HL-60 (cell line): ENCODE measurements at regions not wholly inside any gene's neighbourhood (a gene's known extent, or its start where the extent isn't known, plus 50 kb on each side); places are given as distances from the start of the nearest gene placed in this dataset.

Experiments used
- DNase-seq, 2 experiments: peaks; one replicate each; pipeline ENCODE4 v3.0.0-alpha.2; 2010 to 2020; ENCODE audit warnings: low read depth in 1 of 2, low spot score in 1 of 2
- H3K27ac ChIP-seq: fragments of 250-450 bp; sonication (Bioruptor Pico); replicated peaks from 2 replicates; pipeline ENCODE4 v1.5.1; 2020; ENCODE audit warnings: mild to moderate bottlenecking, moderate library complexity
- H3K27me3 ChIP-seq: fragments of 250-450 bp; sonication (Bioruptor Pico); 2 replicates; pipeline ENCODE4 v1.5.1; 2021; ENCODE audit warnings: mild to moderate bottlenecking, moderate library complexity; ENCODE audit not compliant: insufficient read depth, poor library complexity, severe bottlenecking
- H3K4me3 ChIP-seq: replicated peaks from 2 replicates; pipeline ENCODE4 v1.5.1; 2011; ENCODE audit warnings: mild to moderate bottlenecking, control low read depth, low read length; ENCODE audit not compliant: insufficient read depth
- CTCF ChIP-seq: IDR thresholded peaks from one replicate; pipeline ENCODE4 v1.5.1; 2011; ENCODE audit warnings: low read length, control low read depth, inconsistent platforms; ENCODE audit not compliant: insufficient read depth
- GABPA ChIP-seq: IDR thresholded peaks from 2 replicates; pipeline ENCODE4 v1.6.1; 2012; ENCODE audit warnings: low read depth
- POLR2AphosphoS5 ChIP-seq: IDR thresholded peaks from 2 replicates; pipeline ENCODE4 v1.6.1; 2012; ENCODE audit warnings: low read depth
- SPI1 ChIP-seq: IDR thresholded peaks from 2 replicates; pipeline ENCODE4 v1.6.1; 2012; ENCODE audit warnings: low read depth, mild to moderate bottlenecking, borderline replicate concordance
- TF ChIP-seq, protein P1 (sequence below): IDR thresholded peaks from 2 replicates; pipeline ENCODE4 v1.6.1; 2012; ENCODE audit warnings: low read depth; ENCODE audit not compliant: insufficient replicate concordance

DNA sequence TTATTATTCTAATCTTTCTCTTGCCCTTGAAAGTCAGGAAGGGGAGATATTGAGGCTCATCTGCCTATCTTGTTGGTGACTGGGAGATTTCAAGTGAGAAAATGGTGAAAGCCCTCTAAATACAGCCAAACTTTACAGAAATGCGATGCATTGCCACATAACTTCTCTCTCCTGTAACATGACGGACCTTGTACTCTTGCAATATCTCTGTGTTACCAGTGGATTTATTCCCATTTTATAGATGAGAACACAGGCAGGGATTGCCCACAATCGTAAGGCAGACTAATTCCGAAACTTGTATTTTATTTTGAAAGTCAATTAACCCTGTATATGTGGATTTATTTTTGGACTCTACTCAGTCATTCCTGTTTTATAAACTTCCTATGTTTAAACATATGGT lies 57.3 kb upstream of the MPP7 start:
- TF ChIP-seq CTCF (no peak), SPI1 (no peak), GABPA (no peak), POLR2AphosphoS5 (no peak)
- TF ChIP-seq, protein P1, sequence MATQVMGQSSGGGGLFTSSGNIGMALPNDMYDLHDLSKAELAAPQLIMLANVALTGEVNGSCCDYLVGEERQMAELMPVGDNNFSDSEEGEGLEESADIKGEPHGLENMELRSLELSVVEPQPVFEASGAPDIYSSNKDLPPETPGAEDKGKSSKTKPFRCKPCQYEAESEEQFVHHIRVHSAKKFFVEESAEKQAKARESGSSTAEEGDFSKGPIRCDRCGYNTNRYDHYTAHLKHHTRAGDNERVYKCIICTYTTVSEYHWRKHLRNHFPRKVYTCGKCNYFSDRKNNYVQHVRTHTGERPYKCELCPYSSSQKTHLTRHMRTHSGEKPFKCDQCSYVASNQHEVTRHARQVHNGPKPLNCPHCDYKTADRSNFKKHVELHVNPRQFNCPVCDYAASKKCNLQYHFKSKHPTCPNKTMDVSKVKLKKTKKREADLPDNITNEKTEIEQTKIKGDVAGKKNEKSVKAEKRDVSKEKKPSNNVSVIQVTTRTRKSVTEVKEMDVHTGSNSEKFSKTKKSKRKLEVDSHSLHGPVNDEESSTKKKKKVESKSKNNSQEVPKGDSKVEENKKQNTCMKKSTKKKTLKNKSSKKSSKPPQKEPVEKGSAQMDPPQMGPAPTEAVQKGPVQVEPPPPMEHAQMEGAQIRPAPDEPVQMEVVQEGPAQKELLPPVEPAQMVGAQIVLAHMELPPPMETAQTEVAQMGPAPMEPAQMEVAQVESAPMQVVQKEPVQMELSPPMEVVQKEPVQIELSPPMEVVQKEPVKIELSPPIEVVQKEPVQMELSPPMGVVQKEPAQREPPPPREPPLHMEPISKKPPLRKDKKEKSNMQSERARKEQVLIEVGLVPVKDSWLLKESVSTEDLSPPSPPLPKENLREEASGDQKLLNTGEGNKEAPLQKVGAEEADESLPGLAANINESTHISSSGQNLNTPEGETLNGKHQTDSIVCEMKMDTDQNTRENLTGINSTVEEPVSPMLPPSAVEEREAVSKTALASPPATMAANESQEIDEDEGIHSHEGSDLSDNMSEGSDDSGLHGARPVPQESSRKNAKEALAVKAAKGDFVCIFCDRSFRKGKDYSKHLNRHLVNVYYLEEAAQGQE, result no peak
- H3K27ac ChIP-seq, result no peak overlapping the region
- peaks cover 4% of the 10 kb centered on the region for H3K27me3 ChIP-seq
- DNase-seq, result no peak
- no peak overlapping the region for H3K4me3 ChIP-seq

GRCh38 chr10:28363376-28363775 lies 60.5 kb upstream of the MPP7 start:
- TF ChIP-seq GABPA, result no peak
- no peak for TF ChIP-seq CTCF
- TF ChIP-seq, protein P1, result no peak
- no peak for TF ChIP-seq POLR2AphosphoS5
- TF ChIP-seq SPI1, result no peak
- H3K27me3 ChIP-seq, result peaks cover 4% of the 10 kb centered on the region
- H3K4me3 ChIP-seq, result no peak overlapping the region
- H3K27ac ChIP-seq, result no peak overlapping the region
- no peak for DNase-seq

- no peaks in the 10 kb centered on the region for H3K27me3 ChIP-seq
- no peak overlapping the region for H3K27ac ChIP-seq
- DNase-seq, result no peak
- no peak overlapping the region for H3K4me3 ChIP-seq
- TF ChIP-seq CTCF, result no peak
- TF ChIP-seq, protein P1, result no peak
- no peak for TF ChIP-seq POLR2AphosphoS5
- no peak for TF ChIP-seq SPI1
- TF ChIP-seq GABPA, result no peak
These were observed 63.0 kb upstream of the MPP7 start for GRCh38 chr10:28365840-28366239.
